K562 (cell line): ENCODE measurements at regions not wholly inside any gene's neighbourhood (a gene's known extent, or its start where the extent isn't known, plus 50 kb on each side); places are given as distances from the start of the nearest gene placed in this dataset.

ENCODE experiments used
- GABPB2 ChIP-seq: fragments of 250-450 bp; sonication (Bioruptor Pico); conservative IDR thresholded peaks from 2 replicates; pipeline ENCODE4 v1.5.1; 2021; ENCODE audit warnings: mild to moderate bottlenecking
- HMGXB4 ChIP-seq: sonication (generic); formaldehyde crosslinking; IDR thresholded peaks from 2 replicates; pipeline ENCODE4 v1.8.1; 2023; ENCODE audit warnings: mild to moderate bottlenecking, missing genetic modification reagents
- PTTG1 ChIP-seq: fragments of 450-650 bp; IDR thresholded peaks from 2 replicates; pipeline ENCODE4 v1.6.1; 2016; ENCODE audit warnings: low read depth, mild to moderate bottlenecking, missing genetic modification characterization, missing compliant biosample characterization
- TFAM ChIP-seq: fragments of 250-450 bp; sonication (Bioruptor Pico); conservative IDR thresholded peaks from 2 replicates; pipeline ENCODE4 v1.5.0; 2021; ENCODE audit warnings: mild to moderate bottlenecking, moderate library complexity
- ZNF655 ChIP-seq: fragments of 250-450 bp; sonication (Bioruptor Pico); IDR thresholded peaks from 2 replicates; pipeline ENCODE4 v1.5.0; 2021
- TF ChIP-seq, protein P1 (sequence below): sonication (generic); formaldehyde crosslinking; IDR thresholded peaks from 2 replicates; pipeline ENCODE4 v1.8.1; 2023; ENCODE audit warnings: mild to moderate bottlenecking, missing genetic modification reagents

- TF ChIP-seq, protein P1, sequence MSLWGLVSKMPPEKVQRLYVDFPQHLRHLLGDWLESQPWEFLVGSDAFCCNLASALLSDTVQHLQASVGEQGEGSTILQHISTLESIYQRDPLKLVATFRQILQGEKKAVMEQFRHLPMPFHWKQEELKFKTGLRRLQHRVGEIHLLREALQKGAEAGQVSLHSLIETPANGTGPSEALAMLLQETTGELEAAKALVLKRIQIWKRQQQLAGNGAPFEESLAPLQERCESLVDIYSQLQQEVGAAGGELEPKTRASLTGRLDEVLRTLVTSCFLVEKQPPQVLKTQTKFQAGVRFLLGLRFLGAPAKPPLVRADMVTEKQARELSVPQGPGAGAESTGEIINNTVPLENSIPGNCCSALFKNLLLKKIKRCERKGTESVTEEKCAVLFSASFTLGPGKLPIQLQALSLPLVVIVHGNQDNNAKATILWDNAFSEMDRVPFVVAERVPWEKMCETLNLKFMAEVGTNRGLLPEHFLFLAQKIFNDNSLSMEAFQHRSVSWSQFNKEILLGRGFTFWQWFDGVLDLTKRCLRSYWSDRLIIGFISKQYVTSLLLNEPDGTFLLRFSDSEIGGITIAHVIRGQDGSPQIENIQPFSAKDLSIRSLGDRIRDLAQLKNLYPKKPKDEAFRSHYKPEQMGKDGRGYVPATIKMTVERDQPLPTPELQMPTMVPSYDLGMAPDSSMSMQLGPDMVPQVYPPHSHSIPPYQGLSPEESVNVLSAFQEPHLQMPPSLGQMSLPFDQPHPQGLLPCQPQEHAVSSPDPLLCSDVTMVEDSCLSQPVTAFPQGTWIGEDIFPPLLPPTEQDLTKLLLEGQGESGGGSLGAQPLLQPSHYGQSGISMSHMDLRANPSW = no peak
- TF ChIP-seq TFAM (CRISPR knock-in tag) (no peak), ZNF655 (CRISPR knock-in tag) (no peak), PTTG1 (no peak), GABPB2 (CRISPR knock-in tag) (no peak), HMGXB4 (no peak)
Measured at GRCh38 chr4:140315970-140316369, 57.5 kb upstream of the SCOC start (continued).
